Ishikawa (cell line): ENCODE measurements at regions not wholly inside any gene's neighbourhood (a gene's known extent, or its start where the extent isn't known, plus 50 kb on each side); places are given as distances from the start of the nearest gene placed in this dataset.

Experiments
- EP300 ChIP-seq: IDR thresholded peaks from 2 replicates; pipeline ENCODE4 v1.6.1; 2012; ENCODE audit warnings: borderline replicate concordance
- YY1 ChIP-seq: IDR thresholded peaks from 2 replicates; pipeline ENCODE4 v1.6.1; 2012; ENCODE audit warnings: low read depth

GRCh38 chr1:172827841-172828240, 168.9 kb downstream of the FASLG start:
- no peak for TF ChIP-seq YY1
- TF ChIP-seq EP300, result no peak
